ENCODE measurements at regions not wholly inside any gene's neighbourhood (a gene's known extent, or its start where the extent isn't known, plus 50 kb on each side); places are given as distances from the start of the nearest gene placed in this dataset.
"Not testable (repeated sequence)": the region's sequence is repeated elsewhere in the genome, so short reads cannot be mapped to it uniquely, and the experiment has no call there.

DNA sequence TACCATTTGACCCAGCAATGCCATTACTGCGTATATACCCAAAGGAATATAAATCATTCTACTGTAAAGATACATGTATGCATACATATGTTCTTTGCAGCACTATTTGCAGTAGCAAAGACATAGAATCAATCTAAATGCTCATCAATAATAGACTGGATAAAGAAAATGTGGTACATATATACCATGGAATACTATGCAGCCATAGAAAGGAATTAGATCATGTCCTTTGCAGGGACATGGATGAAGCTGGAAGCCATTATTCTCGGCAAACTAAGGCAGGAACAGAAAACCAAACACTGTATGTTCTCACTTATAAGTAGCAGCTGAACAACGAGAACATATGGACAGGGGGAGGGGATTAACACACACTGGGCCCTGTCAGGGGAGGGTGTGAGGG, 54.8 kb upstream of the ZNF30 start:
- not testable (repeated sequence) for DNase-seq

DNA sequence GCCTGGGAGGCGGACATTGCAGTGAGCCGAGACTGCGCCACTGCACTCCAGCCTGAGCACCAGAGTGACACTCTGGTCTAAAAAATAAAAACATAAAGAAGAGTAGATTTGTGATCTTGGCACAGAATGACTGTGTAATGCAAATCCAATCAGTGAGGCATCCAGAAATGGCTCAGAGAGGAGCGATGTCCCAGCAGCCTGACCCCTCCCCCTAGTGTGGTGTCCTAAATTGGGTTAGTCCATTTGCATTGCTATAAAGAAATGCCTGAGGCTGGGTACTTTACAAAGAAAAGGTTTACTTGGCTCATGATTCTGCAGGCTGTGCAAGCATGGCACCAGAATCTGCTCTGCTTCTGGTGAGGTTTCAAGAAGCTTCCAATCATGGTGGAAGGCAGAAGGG, 59.1 kb upstream of the ZNF30 start:
- DNase-seq, result no peak

DNA sequence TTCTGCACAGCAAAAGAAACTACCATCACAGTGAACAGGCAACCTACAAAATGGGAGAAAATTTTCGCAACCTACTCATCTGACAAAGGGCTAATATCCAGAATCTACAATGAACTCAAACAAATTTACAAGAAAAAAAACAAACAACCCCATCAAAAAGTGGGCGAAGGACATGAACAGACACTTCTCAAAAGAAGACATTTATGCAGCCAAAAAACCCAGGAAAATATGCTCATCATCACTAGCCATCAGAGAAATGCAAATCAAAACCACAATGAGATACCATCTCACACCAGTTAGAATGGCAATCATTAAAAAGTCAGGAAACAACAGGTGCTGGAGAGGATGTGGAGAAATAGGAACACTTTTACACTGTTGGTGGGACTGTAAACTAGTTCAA, 61.5 kb upstream of the ZNF30 start:
- DNase-seq, result not testable (repeated sequence)

DNA sequence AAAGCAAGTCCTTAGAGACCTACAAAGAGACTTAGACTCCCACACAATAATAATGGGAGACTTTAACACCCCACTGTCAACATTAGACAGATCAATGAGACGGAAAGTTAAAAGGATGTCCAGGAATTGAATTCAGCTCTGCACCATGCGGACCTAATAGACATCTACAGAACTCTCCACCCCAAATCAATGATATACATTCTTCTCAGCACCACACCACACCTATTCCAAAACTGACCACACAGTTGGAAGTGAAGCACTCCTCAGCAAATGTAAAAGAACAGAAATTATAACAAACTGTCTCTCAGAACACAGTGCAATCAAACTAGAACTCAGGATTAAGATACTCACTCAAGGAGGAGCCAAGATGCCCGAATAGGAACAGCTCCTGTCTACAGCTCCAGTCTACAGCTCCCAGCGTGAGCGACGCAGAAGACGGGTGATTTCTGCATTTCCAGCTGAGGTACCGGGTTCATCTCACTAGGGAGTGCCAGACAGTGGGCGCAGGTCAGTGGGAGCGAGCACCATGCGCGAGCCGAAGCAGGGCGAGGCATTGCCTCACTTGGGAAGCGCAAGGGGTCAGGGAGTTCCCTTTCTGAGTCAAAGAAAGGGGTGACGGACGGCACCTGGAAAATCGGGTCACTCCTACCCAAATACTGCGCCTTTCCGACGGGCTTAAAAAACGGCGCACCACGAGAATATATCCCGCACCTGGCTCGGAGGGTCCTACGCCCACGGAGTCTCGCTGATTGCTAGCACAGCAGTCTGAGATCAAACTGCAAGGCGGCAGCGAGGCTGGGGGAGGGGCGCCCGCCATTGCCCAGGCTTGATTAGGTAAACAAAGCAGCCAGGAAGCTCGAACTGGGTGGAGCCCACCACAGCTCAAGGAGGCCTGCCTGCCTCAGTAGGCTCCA, 66.6 kb upstream of the ZNF30 start:
- not testable (repeated sequence) for DNase-seq

DNA sequence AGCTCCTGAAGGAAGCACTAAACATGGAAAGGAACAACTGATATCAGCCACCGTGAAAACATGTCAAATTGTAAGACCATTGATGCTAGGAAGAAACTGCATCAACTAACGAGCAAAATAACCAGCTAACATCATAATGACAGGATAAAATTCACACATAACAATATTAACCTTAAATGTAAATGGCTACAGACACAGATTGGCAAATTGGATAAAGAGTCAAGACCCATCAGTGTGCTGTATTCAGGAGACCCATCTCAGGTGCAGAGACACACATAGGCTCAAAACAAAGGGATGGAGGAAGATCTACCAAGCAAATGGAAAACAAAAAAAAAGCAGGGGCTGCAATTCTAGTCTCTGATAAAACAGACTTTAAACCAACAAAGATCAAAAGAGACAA, 67.4 kb upstream of the ZNF30 start:
- not testable (repeated sequence) for DNase-seq

DNA sequence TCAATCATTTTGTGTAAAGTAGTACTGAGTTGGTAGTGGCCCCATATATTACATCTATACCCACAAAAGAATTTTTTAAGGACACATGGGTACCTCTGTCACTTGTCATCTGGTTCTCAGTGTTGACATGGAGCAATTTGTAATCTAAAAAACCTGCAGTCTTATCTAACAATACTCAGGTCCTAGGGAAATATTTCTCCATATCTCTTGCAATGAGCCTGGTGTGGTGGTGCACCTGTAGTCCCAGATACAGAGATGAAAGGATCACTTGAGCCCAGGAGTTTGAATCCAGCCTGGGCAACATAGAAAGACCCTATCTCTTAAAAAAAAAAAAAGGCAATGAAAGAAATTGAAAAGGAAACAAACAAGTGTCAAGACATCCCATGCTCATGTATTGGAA, 70.7 kb upstream of the ZNF30 start:
- DNase-seq, result no peak

DNA sequence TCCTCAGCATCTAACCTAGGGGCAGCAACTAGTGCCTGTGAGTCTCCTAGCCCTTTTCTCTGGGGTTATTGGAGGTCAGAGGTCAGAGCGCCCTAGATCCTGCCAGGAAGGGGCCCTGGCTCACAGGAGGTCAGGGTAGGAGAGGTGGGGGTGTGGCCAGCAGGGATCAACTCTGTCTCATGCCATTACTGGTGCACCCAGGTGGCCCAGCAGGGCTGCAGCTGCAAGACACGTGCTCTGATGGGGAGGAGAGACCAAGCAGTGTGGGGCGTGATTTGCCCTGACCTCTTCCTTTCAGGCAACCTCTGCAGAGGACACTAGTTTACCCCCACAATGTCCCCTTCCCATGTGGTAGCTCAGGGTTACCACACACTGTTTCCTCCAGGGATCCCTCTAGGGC, 73.3 kb upstream of the ZNF30 start:
- no peak for DNase-seq

DNA sequence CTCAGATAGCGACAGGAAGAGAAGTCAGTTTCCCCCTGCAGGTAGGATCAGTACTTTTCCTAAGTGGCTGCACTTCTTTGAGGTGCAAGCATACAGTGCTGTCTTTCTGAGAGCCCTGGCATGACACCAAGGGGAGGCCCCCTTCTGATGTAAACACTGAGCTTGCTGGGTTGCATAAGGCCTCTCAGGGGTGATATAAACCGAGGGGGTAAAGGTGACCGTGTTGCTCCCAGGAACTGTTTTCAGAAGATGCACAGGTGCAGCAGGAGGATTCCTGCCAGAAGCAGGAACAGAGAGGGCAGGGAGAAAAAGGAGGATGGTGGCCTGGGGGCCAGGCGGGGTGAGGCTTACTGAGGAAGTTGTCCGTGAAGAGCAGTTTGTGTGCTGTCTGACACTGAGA, 74.0 kb upstream of the ZNF30 start:
- DNase-seq, result no peak

DNA sequence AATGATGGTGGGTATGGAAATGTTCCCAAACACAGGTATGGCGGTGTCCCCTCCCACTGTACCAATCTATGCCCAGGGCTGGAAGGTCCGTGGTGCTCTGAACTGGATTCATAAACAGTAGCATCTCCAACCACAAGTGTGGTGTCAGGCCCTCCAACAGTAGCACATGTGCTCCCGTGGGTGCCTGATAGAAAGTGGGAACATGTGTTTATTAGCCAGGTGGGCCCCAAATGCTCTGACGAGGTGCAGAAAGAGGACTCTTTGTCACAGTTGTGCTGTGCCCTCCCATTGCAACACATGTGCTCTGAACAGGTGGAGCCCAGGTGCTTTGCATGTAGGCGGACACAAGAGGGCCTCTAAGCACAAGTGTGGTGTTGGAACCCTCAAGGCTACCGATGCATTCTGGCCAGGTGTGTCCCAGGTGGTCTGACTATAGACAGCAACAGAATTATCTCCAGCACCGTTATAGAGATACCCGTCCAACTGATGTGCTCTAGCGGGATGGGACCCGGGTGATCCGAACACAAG, 75.4 kb upstream of the ZNF30 start:
- DNase-seq, result no peak

DNA sequence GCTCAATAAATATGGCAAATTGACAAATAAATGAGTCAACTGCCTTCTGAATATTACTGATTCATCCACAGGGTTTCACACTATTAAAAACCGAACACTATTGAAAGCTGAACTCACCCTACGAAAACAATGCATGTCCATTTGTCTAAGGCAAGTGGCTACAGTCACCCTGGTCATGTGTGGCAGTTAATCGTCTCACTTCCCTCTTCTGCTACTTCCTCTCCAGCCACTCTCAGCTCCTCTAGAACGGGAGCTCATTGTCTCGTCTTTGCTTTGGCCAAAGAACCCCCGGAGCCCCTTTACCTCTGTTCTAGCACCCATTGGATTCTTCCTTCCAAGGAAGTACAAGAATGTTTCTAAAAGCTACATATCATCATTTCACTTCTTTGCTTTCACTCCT, 74.4 kb upstream of the ZNF599 start:
- DNase-seq, result no peak

DNA sequence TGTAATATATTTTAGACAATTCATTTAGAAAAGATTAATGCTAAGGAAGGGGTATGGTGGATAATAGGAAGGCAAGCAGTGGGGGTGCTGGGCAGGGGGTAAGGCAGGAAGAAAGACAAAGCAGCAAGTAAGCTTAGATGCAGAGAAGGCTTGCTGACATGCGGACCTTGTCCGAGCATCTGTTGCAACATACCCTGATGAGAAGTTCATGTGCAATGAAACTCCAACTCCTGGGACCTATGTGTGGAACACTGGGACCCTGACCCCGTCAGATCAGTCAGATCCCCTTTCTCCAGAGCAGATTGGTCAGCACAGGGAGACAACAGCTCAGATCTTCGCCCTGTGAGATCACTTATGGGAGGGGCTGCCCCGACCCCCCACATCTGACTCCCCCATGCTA, 71.3 kb upstream of the ZNF599 start:
- DNase-seq, result no peak

DNA sequence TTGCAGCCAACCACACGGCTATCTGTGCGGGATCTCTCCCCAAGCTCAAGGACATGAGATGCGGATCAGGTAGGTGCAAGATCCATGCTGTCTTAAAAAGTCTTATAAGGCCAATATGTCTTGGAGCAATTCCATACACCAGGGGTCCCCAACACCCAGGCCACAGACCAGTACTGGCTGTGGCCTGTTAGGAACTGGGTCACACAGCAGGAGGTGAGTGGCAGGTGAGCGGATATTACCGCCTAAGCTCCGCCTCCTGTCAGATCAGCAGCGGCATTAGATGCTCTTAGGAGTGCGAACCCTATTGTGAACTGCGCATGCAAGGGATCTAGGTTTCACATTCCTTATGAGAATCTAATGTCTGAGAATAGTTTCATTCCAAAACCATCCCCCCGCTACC, 68.8 kb upstream of the ZNF599 start:
- DNase-seq, result no peak

DNA sequence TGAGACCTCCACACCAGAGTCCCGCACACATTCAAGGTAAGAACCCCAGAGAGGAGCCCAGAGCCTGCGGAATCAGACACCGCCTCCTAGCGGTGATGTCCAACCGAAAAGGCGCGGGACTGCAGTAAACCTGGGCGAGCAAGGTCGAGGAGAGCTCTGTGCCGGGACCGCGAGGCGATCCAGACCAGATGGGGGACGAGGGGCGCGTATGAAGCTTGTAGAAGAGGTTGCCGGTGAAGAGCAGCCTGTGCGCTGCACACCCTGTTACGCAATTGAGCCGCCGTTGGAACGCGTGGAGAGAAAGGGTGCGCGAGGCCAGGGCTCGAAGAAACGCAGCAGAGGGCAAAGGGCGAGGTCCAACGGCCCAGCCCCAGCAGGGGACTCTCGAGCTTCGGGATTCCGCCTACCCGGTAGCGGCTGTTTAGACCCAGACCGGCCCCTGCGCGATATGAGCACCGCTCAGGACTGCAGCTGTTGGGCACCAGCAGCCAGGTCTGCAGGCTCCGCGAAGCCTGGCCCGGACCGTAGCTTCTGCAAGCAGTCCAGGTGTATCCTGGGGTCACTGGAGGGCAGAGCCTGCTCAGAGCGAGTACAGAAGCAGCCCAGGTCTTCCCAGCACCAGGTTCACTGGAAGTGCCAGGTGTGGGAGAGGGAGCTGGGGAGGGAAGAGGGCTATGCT, 65.9 kb upstream of the ZNF599 start:
- DNase-seq, result peak in 1 of 2 experiments; percentile 21

DNA sequence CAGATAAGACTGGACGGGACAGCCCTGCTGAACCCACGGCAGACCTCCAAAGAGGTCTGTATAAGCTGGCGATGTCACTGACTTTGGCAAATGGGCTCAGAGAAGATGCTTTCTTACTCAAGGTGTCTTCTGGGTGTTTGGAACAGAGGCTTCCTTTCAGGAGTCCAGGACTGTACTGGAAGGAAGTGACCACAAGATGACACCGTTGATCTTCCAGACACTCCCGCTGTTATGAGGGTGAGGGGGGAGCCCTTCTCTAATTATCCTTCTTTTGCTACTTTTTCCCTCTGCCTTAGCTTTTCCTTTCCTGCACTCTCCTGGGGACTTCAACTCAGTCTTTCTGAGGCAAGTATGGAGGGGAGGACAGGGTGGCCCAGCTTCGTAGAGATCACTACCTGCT, 65.2 kb upstream of the ZNF599 start:
- DNase-seq, result no peak

DNA sequence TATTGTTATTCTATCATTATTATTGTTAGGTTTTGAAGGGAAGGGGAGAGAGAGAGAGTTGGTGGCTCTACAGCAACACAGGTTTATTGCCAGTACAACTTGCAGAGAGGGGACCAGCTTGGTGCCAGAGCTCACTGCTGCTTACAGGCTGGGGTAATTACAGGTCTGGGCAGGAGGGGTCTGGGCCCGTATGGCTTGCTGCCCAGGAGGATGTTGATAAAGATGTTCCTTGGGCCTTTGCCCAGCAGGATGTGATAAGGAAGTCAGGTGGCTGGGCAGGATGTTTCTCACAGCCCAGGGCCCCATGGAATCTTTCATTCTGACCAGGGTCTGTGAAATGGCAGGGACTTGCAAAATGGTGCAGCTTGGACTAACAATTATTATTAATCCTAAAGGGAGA, 64.2 kb upstream of the ZNF599 start:
- no peak for DNase-seq

DNA sequence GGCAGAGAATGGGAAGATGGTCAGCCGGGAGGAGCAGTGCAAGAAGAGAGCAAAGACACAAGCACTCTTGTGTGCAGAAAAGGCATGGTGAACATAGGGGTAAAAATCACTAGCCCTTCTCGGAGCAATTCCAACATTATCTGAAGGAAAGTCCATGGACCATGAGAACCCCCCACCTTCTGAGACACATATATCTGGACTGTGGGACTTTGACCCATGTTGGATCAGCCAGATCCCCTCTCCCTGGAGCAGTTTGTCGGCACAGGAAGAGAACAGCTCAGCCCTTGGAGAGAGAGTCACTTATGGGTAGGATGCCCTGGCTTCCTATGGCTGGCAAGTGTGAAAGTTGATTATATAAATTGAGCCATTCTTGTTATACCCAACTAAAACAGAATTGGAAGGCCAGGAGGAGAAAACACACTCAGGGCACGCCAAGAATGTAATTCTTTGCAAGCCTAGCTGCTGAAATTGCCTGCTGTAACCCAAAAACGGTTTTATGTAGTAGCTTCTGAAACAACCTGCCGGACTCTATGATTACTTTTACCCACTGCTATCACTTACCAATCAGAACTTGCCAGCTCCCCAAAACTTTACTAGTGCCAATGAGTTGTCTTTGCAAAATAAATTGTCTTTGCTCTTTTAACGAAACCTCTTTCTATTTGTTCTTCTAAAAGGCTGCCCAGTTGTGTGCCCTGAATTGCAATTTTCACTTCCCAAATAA, 62.8 kb upstream of the ZNF599 start:
- no peak for DNase-seq

DNA sequence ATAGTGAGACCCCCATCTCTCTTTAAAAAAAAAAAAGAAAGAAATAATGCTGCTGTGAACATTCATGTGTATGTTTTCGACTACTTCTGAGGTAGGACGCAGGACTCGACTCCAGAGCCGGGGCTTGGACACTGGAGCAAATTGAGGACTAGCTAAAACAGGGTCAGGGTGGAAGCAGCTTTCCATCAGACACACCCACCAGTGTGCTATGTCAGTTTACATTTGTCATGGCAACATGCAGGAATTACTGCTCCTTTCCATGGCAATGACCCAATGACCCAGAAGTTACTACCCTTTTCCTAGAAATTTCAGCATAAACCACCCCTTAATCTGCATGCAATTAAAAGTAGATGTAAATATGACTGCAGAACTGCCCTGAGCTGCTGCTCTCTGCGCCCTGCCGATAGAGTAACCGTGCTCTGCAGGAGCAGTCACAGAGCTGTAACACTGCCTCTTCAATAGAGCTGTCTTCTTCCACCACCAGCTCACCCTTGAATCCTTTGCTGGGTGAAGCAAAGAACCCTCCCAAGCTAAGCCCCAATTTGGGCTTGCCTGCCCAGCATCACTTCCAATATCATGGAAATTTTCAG, 61.6 kb upstream of the ZNF599 start:
- no peak for DNase-seq

DNA sequence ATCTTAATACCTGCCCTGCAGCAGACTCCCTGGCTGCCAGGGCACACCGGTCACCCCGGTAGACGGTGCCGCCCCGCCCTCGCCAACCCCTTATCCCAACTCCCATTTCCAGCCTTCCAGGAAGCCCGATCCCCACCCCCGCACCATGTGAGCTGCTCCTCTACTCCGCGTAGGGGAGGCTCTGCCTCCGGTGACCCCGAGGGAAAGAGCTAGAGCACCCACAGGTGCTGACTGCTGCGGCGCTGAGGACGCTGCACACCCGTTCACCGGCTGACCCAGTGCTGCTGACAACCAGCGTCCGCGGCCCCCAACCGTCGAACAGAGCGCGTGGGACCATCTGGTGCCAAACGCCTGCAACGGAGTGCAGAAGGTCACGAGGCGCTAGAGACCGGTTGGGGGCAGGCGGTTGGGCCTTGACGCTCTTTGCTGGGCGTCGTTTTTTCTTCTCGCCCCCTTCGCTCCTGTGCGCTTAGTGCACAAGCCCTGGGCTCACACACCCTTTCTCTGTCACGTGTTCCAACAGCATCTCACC, 59.6 kb upstream of the ZNF599 start:
- no peak for DNase-seq

DNA sequence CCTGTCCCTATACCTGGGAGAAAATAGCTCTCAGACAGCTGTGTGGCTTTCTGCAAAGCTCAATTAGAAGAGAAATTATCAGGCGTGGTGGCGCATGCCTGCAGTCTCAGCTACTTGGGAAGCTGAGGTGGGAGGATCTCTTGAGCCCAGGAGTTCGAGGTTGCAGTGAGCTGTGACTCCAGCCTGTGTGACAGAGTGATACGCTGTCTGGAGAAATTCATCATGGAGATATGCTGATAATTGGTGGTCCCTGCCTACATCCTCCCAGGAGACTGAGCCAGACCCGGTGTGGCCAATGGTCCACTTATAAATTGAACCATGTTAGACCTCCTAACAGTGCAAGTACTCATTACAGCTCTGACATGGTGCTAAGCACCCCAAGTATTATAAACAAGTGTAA, 58.7 kb upstream of the ZNF599 start:
- DNase-seq, result no peak

DNA sequence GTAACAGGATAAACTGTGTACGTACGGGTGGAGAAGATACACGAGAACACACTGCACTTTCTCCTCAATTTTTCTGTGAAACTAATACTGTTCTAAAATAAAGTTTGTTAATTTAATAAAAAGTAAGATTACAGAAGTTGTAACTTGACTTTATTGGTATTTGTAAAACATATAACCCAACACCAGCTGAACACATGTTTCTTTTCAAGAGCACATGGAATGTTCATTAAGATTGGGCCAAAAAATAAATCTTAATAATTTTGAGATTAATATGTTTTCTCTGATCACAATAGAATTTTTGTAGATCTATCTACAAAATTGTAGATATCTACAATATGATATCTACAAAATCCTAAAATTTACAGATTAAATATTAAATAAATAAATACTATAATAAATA, 55.1 kb upstream of the ZNF599 start:
- DNase-seq, result no peak

DNA sequence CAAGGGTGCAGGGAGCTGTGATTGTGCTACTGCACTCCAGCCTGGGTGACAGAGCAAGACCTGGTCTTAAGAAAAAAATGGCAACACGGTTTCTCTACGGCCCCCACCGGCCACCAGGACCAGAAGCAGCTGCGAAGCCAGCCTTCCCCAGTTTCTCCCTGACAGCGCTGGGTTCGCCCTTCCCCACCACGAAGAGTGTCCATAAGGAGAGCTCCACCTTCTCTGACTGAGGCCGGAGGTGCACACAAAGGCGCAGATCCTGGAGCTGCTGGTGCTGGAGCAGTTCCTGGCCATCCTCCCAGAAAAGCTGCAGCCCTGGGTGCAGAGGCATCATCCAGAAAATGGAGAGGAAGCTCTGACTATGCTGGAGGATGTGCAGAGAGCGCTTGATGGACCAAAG, 52.2 kb upstream of the ZNF599 start:
- no peak for DNase-seq

DNA sequence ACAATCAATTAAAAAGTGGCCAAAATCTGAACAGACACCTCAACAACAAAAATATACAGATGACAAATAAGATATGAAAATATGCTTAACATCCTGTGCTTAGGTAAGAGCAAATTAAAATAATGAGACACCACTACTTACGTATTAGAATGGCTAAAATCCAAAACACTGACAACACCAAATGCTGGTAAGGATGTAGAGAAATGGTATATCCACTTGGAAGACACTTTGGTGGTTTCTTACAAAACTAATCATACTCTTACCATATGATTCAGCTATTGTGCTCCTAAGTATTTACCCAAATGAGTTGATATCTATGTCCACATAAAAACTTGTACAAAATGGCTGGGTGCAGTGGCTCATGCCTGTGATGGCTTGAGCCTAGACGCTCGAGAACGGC, 51.7 kb upstream of the ZNF599 start:
- no peak for DNase-seq
